ENCODE measurements at regions not wholly inside any gene's neighbourhood (a gene's known extent, or its start where the extent isn't known, plus 50 kb on each side); places are given as distances from the start of the nearest gene placed in this dataset.

- TF ChIP-seq CTCF (IDR thresholded peaks at IDR 0.05) (no peak), POLR2AphosphoS5 (IDR thresholded peaks at IDR 0.05; ENCODE audit: insufficient read depth in 1 of 2, low read depth in 1 of 2) (no peak)
Observed at GRCh38 chr6:122005661-122006060, 393.8 kb upstream of the HSF2 start.

All from vagina (tissue), 2 donors.